HG03025 (cell line): ENCODE measurements at regions not wholly inside any gene's neighbourhood (a gene's known extent, or its start where the extent isn't known, plus 50 kb on each side); places are given as distances from the start of the nearest gene placed in this dataset.

Experiments
- ATAC-seq: cut with Tn5 transposase; IDR thresholded peaks from one replicate; pipeline ENCODE4 v1.9.1; 2021; ENCODE audit warnings: mild to moderate bottlenecking, moderate library complexity; ENCODE audit not compliant: unreplicated experiment, low FRiP score

GRCh38 chr6:40760887-40761286, 173.7 kb upstream of the LRFN2 start:
- no peak for ATAC-seq

DNA sequence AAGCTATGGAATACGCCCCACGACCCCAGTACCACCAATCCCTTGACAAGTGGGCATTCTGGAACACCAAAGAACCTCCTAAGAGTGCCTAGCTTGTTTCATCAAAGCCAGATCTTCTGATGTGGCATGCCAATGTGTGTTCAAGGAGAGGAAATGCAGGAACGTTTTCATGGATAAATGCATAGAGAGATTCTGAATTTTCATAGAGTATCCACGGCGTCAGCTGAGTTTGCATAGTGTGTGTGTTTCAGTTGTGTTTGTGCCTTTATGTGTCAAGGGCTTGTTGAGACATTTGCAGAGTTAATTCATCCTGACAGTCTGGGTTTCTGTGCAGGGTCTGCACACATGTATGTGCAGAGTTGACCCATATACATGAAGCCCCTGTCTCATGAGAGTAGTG, 172.7 kb upstream of the LRFN2 start:
- ATAC-seq: no peak

DNA sequence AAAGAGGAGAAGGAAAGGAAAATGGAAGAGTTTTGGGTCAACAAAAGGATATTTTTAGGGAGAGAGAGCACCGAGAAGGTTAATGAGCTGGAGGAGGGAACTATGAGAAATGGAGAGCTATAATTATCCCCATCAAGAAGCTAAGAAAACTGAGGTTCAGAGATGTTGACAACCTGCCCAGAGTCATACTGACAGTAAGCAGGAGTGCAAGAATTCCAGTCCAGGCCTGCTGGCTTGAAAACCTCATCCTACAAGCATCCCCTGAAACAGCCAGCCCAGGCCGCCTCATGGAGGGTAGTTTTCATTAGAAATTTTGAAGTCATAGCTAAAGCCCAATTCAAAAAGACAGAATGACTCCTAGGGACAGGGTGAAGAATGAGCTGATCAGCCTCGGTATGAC, 172.1 kb upstream of the LRFN2 start:
- ATAC-seq: no peak

- no peak for ATAC-seq
These were observed 168.7 kb upstream of the LRFN2 start for GRCh38 chr6:40755749-40756452.

GRCh38 chr6:40755046-40755681, 168.0 kb upstream of the LRFN2 start:
- no peak for ATAC-seq

- ATAC-seq: no peak
These were observed 167.4 kb upstream of the LRFN2 start for GRCh38 chr6:40754461-40755045.

GRCh38 chr6:40753675-40754448, 166.7 kb upstream of the LRFN2 start:
- ATAC-seq: no peak

- ATAC-seq: no peak
These were observed 165.9 kb upstream of the LRFN2 start for GRCh38 chr6:40753048-40753447.

DNA sequence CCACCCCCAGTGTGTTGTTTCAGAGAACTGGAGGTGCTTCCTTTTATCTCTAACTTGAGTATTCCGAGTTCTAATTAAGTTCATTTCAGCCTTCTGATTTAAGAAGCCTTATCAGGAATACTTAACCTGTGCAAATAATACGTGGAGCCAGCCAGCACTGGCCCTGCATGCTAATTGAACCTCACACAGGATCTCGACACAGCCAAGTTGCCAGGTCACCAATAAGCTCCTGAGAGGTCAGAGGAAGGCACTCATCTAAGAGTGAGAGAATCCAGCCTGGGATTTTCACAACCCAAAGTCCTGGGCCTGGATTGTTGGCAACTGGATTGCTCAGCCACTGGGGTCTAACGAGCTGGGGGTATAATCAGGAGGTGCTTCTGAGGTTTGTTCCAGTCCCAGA, 157.7 kb upstream of the LRFN2 start:
- no peak for ATAC-seq

- ATAC-seq: no peak
These were observed 156.7 kb upstream of the LRFN2 start for GRCh38 chr6:40743690-40744446.

GRCh38 chr6:40743226-40743625, 156.1 kb upstream of the LRFN2 start:
- no peak for ATAC-seq

- ATAC-seq: no peak
These were observed 153.4 kb upstream of the LRFN2 start for GRCh38 chr6:40740518-40740917.

GRCh38 chr6:40738551-40739193, 151.5 kb upstream of the LRFN2 start:
- no peak for ATAC-seq

DNA sequence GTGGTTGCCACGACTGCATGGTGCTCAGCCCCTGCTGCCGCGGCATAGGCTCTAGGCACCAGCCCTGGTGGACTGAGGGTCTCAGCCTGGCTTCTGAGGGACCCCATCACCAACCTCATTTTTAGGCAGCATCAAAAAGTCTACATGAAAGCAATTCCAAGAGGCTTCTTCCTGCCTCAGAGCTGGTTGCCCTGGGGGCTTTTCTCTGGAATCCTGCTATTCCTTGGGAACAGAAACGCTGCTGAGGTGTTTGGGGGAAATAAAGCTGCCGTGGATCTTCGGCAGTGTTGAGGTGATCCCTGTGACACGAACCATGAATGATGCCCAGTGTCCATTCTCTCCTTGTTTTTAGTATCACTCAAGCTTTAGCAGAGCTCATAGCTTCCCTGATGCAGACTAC, 148.4 kb upstream of the LRFN2 start:
- ATAC-seq: no peak

GRCh38 chr6:40735121-40735520, 148.0 kb upstream of the LRFN2 start:
- no peak for ATAC-seq

- ATAC-seq: no peak
These were observed 147.4 kb upstream of the LRFN2 start for GRCh38 chr6:40734607-40735006.

GRCh38 chr6:40733770-40734396, 146.7 kb upstream of the LRFN2 start:
- no peak for ATAC-seq

DNA sequence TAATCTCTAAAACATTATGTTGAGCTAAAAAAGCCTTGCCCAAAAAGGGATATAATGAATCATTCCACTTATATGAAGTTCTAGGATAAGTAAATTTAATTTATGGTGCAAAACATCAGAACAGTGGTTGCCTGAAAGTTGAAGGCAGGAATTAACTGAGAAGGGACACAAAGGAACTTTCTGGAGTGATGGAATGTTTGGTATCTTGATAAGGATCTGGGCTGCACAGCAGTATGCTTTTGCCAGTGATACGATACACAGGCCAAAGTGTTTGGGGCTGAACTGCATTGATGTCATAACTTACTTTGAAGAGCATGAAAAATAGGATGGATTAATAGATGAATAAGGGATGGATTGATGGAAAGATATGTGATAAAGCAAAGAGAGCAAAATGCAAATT, 146.1 kb upstream of the LRFN2 start:
- ATAC-seq: no peak

DNA sequence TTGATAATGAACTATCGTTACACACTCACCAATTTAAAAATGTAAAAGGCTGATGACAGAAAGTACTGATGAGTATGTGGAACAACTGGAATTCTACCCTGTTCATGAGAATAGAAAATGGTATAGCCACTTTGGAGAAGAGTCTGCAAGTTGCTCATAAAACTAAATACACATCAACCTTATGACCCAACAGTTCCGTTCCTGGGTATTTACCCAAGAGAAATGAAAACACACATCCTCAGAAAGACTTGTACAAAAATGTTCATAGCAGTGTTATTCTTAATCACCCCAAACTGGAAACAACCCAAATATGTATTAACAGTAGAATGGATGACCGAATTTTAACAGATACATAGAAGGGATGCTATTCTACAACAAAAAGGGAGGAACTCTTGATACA, 145.7 kb upstream of the LRFN2 start:
- no peak for ATAC-seq

DNA sequence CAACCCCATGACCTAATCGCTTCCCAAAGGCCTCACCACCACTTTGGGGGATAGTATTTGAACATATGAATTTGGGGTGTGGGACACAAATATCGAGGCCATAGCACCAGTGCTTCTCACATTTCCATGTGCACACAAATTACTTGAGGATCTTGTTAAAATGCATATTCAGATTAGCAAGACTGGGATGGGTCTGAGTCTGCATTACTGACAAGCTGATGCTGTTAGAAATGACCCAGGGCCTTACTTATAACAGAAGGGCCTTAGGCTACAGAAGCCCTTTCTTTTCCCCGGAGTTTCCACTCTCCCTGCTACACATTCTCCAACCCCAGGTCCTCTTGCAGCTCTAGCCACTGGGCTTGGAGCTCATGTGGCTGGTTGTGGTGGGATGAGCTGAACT, 141.5 kb upstream of the LRFN2 start:
- ATAC-seq: no peak
